ENCODE measurements at regions not wholly inside any gene's neighbourhood (a gene's known extent, or its start where the extent isn't known, plus 50 kb on each side); places are given as distances from the start of the nearest gene placed in this dataset.

DNA sequence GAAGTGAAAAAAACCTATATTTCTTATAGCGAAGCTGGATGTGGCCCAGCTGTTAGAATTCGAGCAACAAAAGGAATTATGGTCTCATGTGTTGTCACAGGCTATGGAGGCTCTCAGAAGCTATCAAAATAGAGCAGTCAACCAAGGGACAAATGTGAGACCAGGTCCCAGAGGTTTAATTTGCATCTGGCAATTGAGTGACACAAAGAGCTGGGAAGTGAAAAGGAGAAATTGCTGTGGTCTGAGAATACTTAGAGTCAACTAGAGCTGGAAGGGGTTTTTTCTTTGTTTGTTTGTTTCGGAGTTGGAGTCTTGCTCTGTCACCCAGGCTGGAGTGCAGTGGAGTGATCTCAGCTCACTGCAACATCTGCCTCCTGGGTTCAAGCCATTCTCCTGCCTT is 61.3 kb upstream of the SMAD3 start:
- TF ChIP-seq, protein P1, sequence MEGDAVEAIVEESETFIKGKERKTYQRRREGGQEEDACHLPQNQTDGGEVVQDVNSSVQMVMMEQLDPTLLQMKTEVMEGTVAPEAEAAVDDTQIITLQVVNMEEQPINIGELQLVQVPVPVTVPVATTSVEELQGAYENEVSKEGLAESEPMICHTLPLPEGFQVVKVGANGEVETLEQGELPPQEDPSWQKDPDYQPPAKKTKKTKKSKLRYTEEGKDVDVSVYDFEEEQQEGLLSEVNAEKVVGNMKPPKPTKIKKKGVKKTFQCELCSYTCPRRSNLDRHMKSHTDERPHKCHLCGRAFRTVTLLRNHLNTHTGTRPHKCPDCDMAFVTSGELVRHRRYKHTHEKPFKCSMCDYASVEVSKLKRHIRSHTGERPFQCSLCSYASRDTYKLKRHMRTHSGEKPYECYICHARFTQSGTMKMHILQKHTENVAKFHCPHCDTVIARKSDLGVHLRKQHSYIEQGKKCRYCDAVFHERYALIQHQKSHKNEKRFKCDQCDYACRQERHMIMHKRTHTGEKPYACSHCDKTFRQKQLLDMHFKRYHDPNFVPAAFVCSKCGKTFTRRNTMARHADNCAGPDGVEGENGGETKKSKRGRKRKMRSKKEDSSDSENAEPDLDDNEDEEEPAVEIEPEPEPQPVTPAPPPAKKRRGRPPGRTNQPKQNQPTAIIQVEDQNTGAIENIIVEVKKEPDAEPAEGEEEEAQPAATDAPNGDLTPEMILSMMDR (conservative IDR thresholded peaks at IDR 0.05), result no peak
- no peak for TF ChIP-seq ZFX (IDR thresholded peaks at IDR 0.05)
